ENCODE measurements at regions not wholly inside any gene's neighbourhood (a gene's known extent, or its start where the extent isn't known, plus 50 kb on each side); places are given as distances from the start of the nearest gene placed in this dataset.

GRCh38 chr7:27410812-27411544 lies 168.4 kb downstream of the EVX1 start:
- TF ChIP-seq CTCF (IDR thresholded peaks at IDR 0.05) (no peak), TCF7L2 (IDR thresholded peaks at IDR 0.05; ENCODE audit: low read depth, low read length) (no peak), POLR2AphosphoS5 (IDR thresholded peaks at IDR 0.05; ENCODE audit: low read depth, low read length) (no peak), REST (IDR thresholded peaks at IDR 0.05; ENCODE audit: insufficient read depth in 1 of 2, low read depth in 2 of 2, low read length in 1 of 2) (no peak)
